Activated naive CD8-positive, alpha-beta T cell treated with anti-CD3 and anti-CD28 coated beads, Interleukin-2, amount 10 ng/mL, durations not matched to agents 7 days and 5 days (primary cell): ENCODE measurements at regions not wholly inside any gene's neighbourhood (a gene's known extent, or its start where the extent isn't known, plus 50 kb on each side); places are given as distances from the start of the nearest gene placed in this dataset.
"Not testable (repeated sequence)": the region's sequence is repeated elsewhere in the genome, so short reads cannot be mapped to it uniquely, and the experiment has no call there.

Experiments used
- ATAC-seq: fragments of 150-1000 bp; cut with Tn5 transposase; one replicate; pipeline ENCODE4 v1.10.0; 2021; ENCODE audit warnings: low read depth, moderate library complexity
- POLR2A ChIA-PET: fragments of 350-600 bp; sonication (Branson Sonifier 250); formaldehyde crosslinking; loops from one replicate; lab custom pipeline; 2021; ENCODE audit warnings: antibody characterized with exemption; lab: Charles Lee
- DNase-seq: peaks from one replicate; pipeline ENCODE4 v3.0.0; 2021
- H3K27ac Mint-ChIP-seq: one replicate; pipeline ENCODE4 v1.8.0; 2022; ENCODE audit warnings: mild to moderate bottlenecking, mixed read lengths
- H3K27me3 Mint-ChIP-seq: one replicate; pipeline ENCODE4 v1.8.0; 2022; ENCODE audit warnings: mild to moderate bottlenecking, moderate library complexity, mixed read lengths
- H3K36me3 Mint-ChIP-seq: one replicate; pipeline ENCODE4 v1.8.0; 2021; ENCODE audit warnings: mild to moderate bottlenecking, mixed read lengths
- H3K4me1 Mint-ChIP-seq: one replicate; pipeline ENCODE4 v1.8.0; 2021; ENCODE audit warnings: mixed read lengths
- H3K4me3 Mint-ChIP-seq: one replicate; pipeline ENCODE4 v1.8.0; 2022; ENCODE audit warnings: mild to moderate bottlenecking, moderate library complexity, mixed read lengths
- H3K9me3 Mint-ChIP-seq: one replicate; pipeline ENCODE4 v1.8.0; 2021; ENCODE audit warnings: mixed read lengths

DNA sequence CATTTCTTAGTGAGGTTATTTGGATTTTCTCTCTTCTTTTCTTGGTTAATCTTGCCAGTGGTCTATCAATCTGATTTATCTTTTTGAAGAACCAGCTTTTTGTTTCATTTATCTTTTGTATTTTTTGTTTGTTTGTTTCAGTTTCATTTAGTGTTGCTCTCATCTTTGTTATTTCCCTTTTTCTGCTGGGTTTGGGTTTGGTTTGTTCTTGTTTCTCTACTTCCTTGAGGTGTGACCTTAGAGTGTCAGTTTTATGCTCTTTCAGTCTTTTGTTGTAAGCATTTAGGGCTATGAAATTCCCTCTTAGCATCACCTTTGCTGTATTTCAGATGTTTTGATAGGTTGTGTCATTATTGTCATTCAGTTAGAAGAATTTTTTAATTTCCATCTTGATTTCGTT is 101.4 kb upstream of the EPB41L4A start:
- H3K9me3 Mint-ChIP-seq, POLR2A ChIA-PET, ATAC-seq, DNase-seq, H3K36me3 Mint-ChIP-seq: not testable (repeated sequence)
- H3K4me1 Mint-ChIP-seq, result peaks cover 11% of the 10 kb centered on the region
- peak overlapping the region; percentile 68 for H3K27ac Mint-ChIP-seq
- H3K4me3 Mint-ChIP-seq, result peak overlapping the region; percentile 58
- H3K27me3 Mint-ChIP-seq, result peaks cover 29% of the 10 kb centered on the region

DNA sequence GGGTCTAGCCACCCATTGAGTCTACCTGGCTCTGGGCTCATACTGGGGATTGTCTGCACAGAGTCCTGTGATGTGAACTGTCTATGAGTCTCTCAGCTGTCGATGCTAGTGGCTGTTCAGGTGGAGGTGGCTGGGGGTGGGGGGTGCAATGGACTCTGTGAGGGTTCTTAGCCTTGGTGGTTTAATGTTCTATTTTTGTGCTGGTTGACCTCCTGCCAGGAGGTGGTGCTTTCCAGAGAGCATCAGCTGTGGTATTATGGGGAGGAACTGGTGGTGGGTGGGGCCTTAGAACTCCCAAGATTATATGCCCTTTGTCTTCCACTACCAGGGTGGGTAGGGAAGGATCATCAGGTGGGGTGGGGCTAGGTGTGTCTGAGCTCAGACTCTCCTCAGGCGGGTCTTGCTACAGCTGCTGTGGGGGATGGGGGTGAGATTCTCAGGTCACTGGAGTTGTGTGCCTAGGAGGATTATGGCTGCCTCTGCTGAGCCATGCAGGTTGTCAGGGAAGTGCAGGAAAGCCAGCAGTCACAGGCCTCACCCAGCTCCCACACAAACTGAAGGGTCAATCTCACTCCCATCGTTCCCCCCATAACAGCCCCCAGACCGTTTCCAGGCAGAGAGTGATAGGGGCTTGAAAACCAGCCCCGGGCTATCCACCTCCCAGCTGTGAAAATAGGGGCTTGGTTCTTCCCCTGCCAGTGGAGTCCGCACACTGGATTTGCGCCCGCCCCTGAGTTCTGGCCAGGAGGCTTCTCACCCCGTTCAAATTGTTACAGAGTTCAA is 104.0 kb upstream of the EPB41L4A start:
- H3K4me3 Mint-ChIP-seq, H3K36me3 Mint-ChIP-seq, H3K9me3 Mint-ChIP-seq, POLR2A ChIA-PET, ATAC-seq, DNase-seq, H3K27ac Mint-ChIP-seq: not testable (repeated sequence)
- peaks cover 11% of the 10 kb centered on the region for H3K4me1 Mint-ChIP-seq
- peaks cover 28% of the 10 kb centered on the region for H3K27me3 Mint-ChIP-seq

DNA sequence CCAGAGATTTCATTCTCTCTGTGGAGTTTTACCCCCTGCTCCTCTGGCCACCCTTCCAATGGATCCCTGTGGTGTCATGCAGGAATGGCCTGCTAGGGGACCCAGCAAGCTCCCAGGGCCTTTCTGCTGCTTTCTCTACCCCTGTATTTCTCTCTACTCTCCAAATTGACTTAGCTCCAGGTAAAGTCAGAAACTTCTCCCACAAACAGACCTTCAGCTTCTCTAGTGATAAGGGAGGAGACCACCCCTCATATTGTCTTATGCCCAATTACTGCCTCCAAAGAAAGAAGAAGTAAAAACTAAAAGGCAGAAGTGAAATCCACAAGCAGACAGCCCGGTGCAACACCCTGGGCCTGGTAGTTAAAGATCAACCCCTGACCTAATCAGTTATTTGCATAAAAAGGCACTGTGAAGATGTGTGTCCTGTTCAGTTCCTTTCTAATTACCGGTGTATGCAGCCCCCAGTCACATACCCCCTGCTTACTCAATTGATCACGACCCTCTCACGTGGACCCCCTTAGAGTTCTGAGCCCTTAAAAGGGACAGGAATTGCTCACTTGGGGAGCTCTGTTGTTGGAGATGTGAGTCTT is 104.7 kb upstream of the EPB41L4A start:
- POLR2A ChIA-PET, result not testable (repeated sequence)
- H3K27me3 Mint-ChIP-seq, result peaks cover 21% of the 10 kb centered on the region

DNA sequence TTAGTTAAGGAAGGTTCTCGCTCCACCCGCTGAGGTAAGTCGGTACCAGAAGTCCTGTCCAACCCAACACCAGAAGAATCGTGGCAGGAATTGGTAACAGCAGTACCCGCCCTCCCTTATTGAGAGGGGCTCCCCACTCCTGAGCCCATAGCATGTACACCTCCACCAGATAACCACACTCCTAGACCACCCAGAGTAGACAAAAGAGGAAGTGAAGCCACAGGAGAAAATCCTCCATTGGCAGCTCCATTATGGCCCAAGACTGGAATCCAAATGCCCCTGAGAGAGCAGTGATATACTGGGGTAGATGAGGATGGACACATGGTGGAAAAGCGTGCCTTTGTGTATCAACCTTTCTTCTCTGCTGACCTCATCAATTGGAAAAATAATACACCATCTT is 106.1 kb upstream of the EPB41L4A start:
- POLR2A ChIA-PET, result no interaction called here
- no peak for DNase-seq
- H3K4me1 Mint-ChIP-seq, result peaks cover 8% of the 10 kb centered on the region
- H3K36me3 Mint-ChIP-seq, result no peaks in the 10 kb centered on the region
- peaks cover 3% of the 10 kb centered on the region for H3K9me3 Mint-ChIP-seq
- peak overlapping the region; percentile 2 for H3K27ac Mint-ChIP-seq
- no peak overlapping the region for H3K4me3 Mint-ChIP-seq
- ATAC-seq, result no peak
- peaks cover 14% of the 10 kb centered on the region for H3K27me3 Mint-ChIP-seq

More for the DNA sequence above, 104.7 kb upstream of the EPB41L4A start:
- DNase-seq, H3K27ac Mint-ChIP-seq, H3K36me3 Mint-ChIP-seq, H3K4me3 Mint-ChIP-seq, ATAC-seq, H3K9me3 Mint-ChIP-seq: not testable (repeated sequence)
- H3K4me1 Mint-ChIP-seq, result peaks cover 11% of the 10 kb centered on the region

GRCh38 chr5:112528928-112529327 is 109.9 kb upstream of the EPB41L4A start:
- Mint-ChIP-seq H3K27me3 (peaks cover 2% of the 10 kb centered on the region), H3K9me3 (no peaks in the 10 kb centered on the region), H3K36me3 (no peaks in the 10 kb centered on the region), H3K27ac (no peak overlapping the region), H3K4me1 (no peaks in the 10 kb centered on the region), H3K4me3 (no peak overlapping the region)
- POLR2A ChIA-PET, result no interaction called here
- ATAC-seq, result no peak
- DNase-seq, result no peak

DNA sequence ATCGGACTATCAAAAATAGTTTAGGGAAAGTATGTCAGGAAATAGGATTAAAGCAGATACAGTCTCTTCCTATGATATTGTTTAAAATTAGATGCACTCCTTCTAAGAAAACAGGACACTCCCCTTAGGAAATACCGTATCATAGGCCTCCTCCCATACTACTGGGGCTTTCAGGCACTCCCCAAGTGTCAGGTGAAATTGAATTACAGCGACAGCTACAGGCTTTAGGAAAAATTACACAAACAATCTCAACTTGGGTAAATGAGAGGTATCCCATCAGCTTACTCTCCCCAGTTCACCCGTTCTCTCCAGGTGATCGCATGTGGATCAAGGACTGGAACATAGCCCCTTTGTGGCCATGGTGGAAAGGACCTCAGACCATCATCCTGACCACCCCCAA is 110.4 kb upstream of the EPB41L4A start:
- Mint-ChIP-seq H3K4me3 (no peak overlapping the region), H3K4me1 (no peaks in the 10 kb centered on the region), H3K9me3 (no peaks in the 10 kb centered on the region), H3K27ac (no peak overlapping the region), H3K36me3 (no peaks in the 10 kb centered on the region), H3K27me3 (peaks cover 2% of the 10 kb centered on the region)
- ATAC-seq, result no peak
- POLR2A ChIA-PET, result no interaction called here
- no peak for DNase-seq

DNA sequence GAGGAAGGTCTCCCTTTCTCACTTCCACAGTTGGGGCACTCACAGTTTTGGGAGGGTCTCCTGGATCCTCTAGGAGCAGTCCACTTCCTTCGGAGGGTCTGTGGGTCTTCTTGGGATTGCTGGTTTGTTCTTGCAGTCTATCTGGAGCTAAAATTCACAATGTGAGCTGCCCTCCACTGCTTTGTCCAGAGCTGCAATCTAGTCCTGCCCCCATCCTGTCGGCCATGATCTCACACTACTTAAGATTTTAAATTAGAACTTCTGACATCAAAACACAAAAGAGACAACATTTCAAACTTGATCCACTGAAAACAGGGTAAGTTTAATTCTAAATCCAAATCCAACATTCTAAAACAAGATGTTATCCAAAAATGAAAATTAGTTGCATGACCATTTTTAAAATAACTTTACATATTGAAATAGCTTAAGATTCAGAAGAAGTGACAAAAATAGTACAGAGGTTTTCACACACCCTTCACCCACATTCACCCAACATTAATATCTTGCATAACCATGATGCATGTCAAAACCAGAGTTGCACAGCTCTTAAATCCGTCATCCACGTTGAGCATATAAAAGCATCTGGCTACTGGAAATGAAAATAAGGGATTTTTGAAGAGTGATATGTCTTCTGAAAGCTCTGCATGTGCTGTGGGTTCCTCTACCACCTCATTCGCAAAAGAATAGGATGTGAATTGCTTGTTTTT is 113.7 kb upstream of the EPB41L4A start:
- no peaks in the 10 kb centered on the region for H3K36me3 Mint-ChIP-seq
- POLR2A ChIA-PET, result no interaction called here
- ATAC-seq, result no peak
- no peak for DNase-seq
- no peak overlapping the region for H3K27ac Mint-ChIP-seq
- H3K27me3 Mint-ChIP-seq, result peaks cover 2% of the 10 kb centered on the region
- no peaks in the 10 kb centered on the region for H3K4me1 Mint-ChIP-seq
- no peak overlapping the region for H3K4me3 Mint-ChIP-seq
- H3K9me3 Mint-ChIP-seq, result no peaks in the 10 kb centered on the region

DNA sequence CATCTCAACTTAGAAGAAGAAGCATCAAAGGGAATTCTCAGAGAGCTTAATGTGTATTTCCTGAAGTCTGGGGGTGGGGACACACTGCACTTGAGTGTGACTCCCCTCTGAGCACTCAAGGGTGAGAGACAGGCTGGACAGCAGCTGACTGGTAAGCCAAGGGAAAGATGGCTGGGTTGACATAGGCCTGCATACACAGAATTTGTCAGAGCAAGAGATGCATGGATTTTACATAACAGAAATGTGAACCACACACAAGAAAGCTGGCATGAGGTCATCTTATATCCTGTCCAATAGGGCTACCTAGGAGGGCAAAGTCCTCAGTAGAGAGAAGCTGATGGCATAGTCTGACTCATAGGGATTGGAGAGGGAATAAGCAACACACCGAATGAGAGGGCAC is 114.3 kb upstream of the EPB41L4A start:
- POLR2A ChIA-PET, result no interaction called here
- DNase-seq (no peak), ATAC-seq (no peak)
- Mint-ChIP-seq H3K4me3 (no peak overlapping the region), H3K27ac (no peak overlapping the region), H3K9me3 (no peaks in the 10 kb centered on the region), H3K36me3 (no peaks in the 10 kb centered on the region), H3K27me3 (peaks cover 3% of the 10 kb centered on the region), H3K4me1 (no peaks in the 10 kb centered on the region)

- POLR2A ChIA-PET, result no interaction called here
- H3K4me3 Mint-ChIP-seq, result no peak overlapping the region
Measured at GRCh38 chr5:112534067-112534583, 115.0 kb upstream of the EPB41L4A start.

GRCh38 chr5:112534611-112535255 is 115.7 kb upstream of the EPB41L4A start:
- Mint-ChIP-seq H3K27ac (no peak overlapping the region), H3K4me3 (no peak overlapping the region), H3K36me3 (no peaks in the 10 kb centered on the region), H3K4me1 (peaks cover 1% of the 10 kb centered on the region), H3K9me3 (no peaks in the 10 kb centered on the region), H3K27me3 (peaks cover 4% of the 10 kb centered on the region)
- DNase-seq, result no peak
- POLR2A ChIA-PET, result no interaction called here
- no peak for ATAC-seq

More at GRCh38 chr5:112534067-112534583, 115.0 kb upstream of the EPB41L4A start:
- no peaks in the 10 kb centered on the region for H3K36me3 Mint-ChIP-seq
- no peak for DNase-seq
- ATAC-seq, result no peak
- H3K4me1 Mint-ChIP-seq, result no peaks in the 10 kb centered on the region
- H3K27ac Mint-ChIP-seq, result no peak overlapping the region
- H3K9me3 Mint-ChIP-seq, result no peaks in the 10 kb centered on the region
- peaks cover 4% of the 10 kb centered on the region for H3K27me3 Mint-ChIP-seq

DNA sequence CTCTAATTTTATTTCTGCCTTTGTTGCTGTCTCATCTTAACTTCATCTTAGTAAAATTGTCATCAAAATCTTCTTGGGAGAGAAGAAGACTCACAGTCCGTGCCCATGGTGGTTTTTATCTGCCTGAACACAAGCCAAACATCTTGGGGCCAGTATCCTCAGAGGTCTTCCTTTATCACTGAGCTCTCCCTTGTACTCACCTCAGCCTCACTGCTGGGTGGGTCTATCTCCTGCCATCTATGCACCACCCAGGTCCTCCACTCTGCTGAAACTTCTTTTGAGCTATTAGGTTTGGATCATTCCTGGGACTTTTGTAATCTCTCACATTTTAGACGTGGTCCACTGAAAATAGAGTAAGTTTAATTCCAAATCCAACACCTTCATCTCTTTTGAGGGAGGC is 116.3 kb upstream of the EPB41L4A start:
- POLR2A ChIA-PET, result no interaction called here
- H3K4me3 Mint-ChIP-seq, result no peak overlapping the region
- H3K9me3 Mint-ChIP-seq, result no peaks in the 10 kb centered on the region
- no peaks in the 10 kb centered on the region for H3K36me3 Mint-ChIP-seq
- no peak for DNase-seq
- peaks cover 4% of the 10 kb centered on the region for H3K27me3 Mint-ChIP-seq
- ATAC-seq, result no peak
- H3K27ac Mint-ChIP-seq, result no peak overlapping the region
- peaks cover 3% of the 10 kb centered on the region for H3K4me1 Mint-ChIP-seq

- H3K4me3 Mint-ChIP-seq, POLR2A ChIA-PET, ATAC-seq, H3K27ac Mint-ChIP-seq, H3K4me1 Mint-ChIP-seq, H3K27me3 Mint-ChIP-seq, H3K36me3 Mint-ChIP-seq, DNase-seq, H3K9me3 Mint-ChIP-seq: not testable (repeated sequence)
Measured at GRCh38 chr5:112544558-112544957, 125.5 kb upstream of the EPB41L4A start.

- Mint-ChIP-seq H3K4me3 (no peak overlapping the region), H3K36me3 (no peaks in the 10 kb centered on the region), H3K9me3 (no peaks in the 10 kb centered on the region), H3K4me1 (no peaks in the 10 kb centered on the region), H3K27ac (no peak overlapping the region), H3K27me3 (peaks cover 7% of the 10 kb centered on the region)
- DNase-seq, result no peak
- no peak for ATAC-seq
- POLR2A ChIA-PET, result no interaction called here
Measured at GRCh38 chr5:112546946-112547592, 128.0 kb upstream of the EPB41L4A start.
